Smooth muscle cell (in vitro differentiated cells): ENCODE measurements at regions not wholly inside any gene's neighbourhood (a gene's known extent, or its start where the extent isn't known, plus 50 kb on each side); places are given as distances from the start of the nearest gene placed in this dataset.

ENCODE experiments used
- DNase-seq: peaks from one replicate; lab custom pipeline; 2025; ENCODE audit not compliant: unreplicated experiment; lab: John Stamatoyannopoulos, UW
- H2AFZ ChIP-seq: fragments of 200-600 bp; sonication (generic); 2 replicates; pipeline ENCODE4 v1.6.0; 2016; ENCODE audit warnings: antibody characterized with exemption, low read depth, mild to moderate bottlenecking
- H3F3A ChIP-seq: fragments of 200-600 bp; sonication (generic); 2 replicates; pipeline ENCODE4 v1.6.0; 2017; ENCODE audit warnings: antibody characterized with exemption, low read depth
- H3K27ac ChIP-seq: fragments of 200-600 bp; sonication (generic); 2 replicates; pipeline ENCODE4 v1.5.1; 2016; ENCODE audit warnings: low read depth, mild to moderate bottlenecking
- H3K27me3 ChIP-seq: fragments of 200-600 bp; sonication (generic); 2 replicates; pipeline ENCODE4 v1.6.1; 2016; ENCODE audit warnings: low read depth, mild to moderate bottlenecking
- H3K36me3 ChIP-seq: fragments of 200-600 bp; sonication (generic); 2 replicates; pipeline ENCODE4 v1.5.1; 2016; ENCODE audit warnings: low read depth
- H3K4me1 ChIP-seq: fragments of 200-600 bp; sonication (generic); 2 replicates; pipeline ENCODE4 v1.5.1; 2016; ENCODE audit warnings: low read depth
- H3K4me2 ChIP-seq: fragments of 200-600 bp; sonication (generic); 2 replicates; pipeline ENCODE4 v1.6.0; 2016; ENCODE audit warnings: mild to moderate bottlenecking
- H3K4me3 ChIP-seq: fragments of 200-600 bp; sonication (generic); 2 replicates; pipeline ENCODE4 v1.5.1; 2016; ENCODE audit warnings: mild to moderate bottlenecking
- H3K79me2 ChIP-seq: fragments of 200-600 bp; sonication (generic); 2 replicates; pipeline ENCODE4 v1.6.0; 2016; ENCODE audit warnings: low read depth, mild to moderate bottlenecking
- H3K9ac ChIP-seq: fragments of 200-600 bp; sonication (generic); 2 replicates; pipeline ENCODE4 v1.6.0; 2016; ENCODE audit warnings: low read depth
- H3K9me3 ChIP-seq: fragments of 200-600 bp; sonication (generic); replicated peaks from 2 replicates; pipeline ENCODE4 v1.5.1; 2016; ENCODE audit warnings: low read depth
- H4K20me1 ChIP-seq: fragments of 200-600 bp; sonication (generic); 2 replicates; pipeline ENCODE4 v1.6.0; 2016; ENCODE audit warnings: low read depth
- CTCF ChIP-seq: fragments of 200-600 bp; sonication (generic); IDR thresholded peaks from 2 replicates; pipeline ENCODE4 v1.5.1; 2017; ENCODE audit warnings: borderline replicate concordance, mild to moderate bottlenecking, antibody characterized with exemption; ENCODE audit not compliant: insufficient read depth, poor library complexity, severe bottlenecking
- WGBS: methylation state at CpG from one replicate; pipeline ENCODE4 v1.1.7; 2016; ENCODE audit warnings: low lambda C conversion rate; 5-methylcytosine and 5-hydroxymethylcytosine counted together

- no peak overlapping the region for H3K27ac ChIP-seq
- H3K9me3 ChIP-seq = no peaks in the 10 kb centered on the region
- H3K4me2 ChIP-seq = no peak overlapping the region
- no peaks in the 10 kb centered on the region for H3K4me1 ChIP-seq
- DNase-seq = no peak
- H3K79me2 ChIP-seq = no peaks in the 10 kb centered on the region
- H3F3A ChIP-seq = no peaks in the 10 kb centered on the region
- H2AFZ ChIP-seq = no peak overlapping the region
- 92% methylated on average over 2 of the region's 2 CpGs for WGBS
- TF ChIP-seq CTCF = no peak
- H3K9ac ChIP-seq = no peak overlapping the region
- H3K36me3 ChIP-seq = no peaks in the 10 kb centered on the region
- H4K20me1 ChIP-seq = no peaks in the 10 kb centered on the region
- H3K27me3 ChIP-seq = peaks cover 4% of the 10 kb centered on the region
- H3K4me3 ChIP-seq = no peak overlapping the region
Observed at GRCh38 chr18:27361477-27361876, 176.4 kb upstream of the CHST9 start.

GRCh38 chr18:27355308-27355707 lies 170.2 kb upstream of the CHST9 start:
- 94% methylated on average over 5 of the region's 5 CpGs for WGBS
- Histone ChIP-seq H4K20me1 (no peaks in the 10 kb centered on the region), H3K4me1 (no peaks in the 10 kb centered on the region), H3F3A (no peaks in the 10 kb centered on the region), H3K27me3 (peaks cover 4% of the 10 kb centered on the region), H3K36me3 (no peaks in the 10 kb centered on the region), H3K4me3 (no peak overlapping the region), H3K27ac (no peak overlapping the region), H3K79me2 (no peaks in the 10 kb centered on the region), H3K4me2 (no peak overlapping the region), H3K9me3 (no peaks in the 10 kb centered on the region), H2AFZ (no peak overlapping the region), H3K9ac (no peak overlapping the region)
- TF ChIP-seq CTCF = no peak
- DNase-seq = no peak

GRCh38 chr18:27353273-27353672 lies 168.2 kb upstream of the CHST9 start:
- no peaks in the 10 kb centered on the region for H3K36me3 ChIP-seq
- no peak overlapping the region for H3K4me2 ChIP-seq
- H4K20me1 ChIP-seq = no peaks in the 10 kb centered on the region
- H3K27ac ChIP-seq = no peak overlapping the region
- WGBS = 92% methylated on average over 4 of the region's 4 CpGs
- no peak overlapping the region for H2AFZ ChIP-seq
- peaks cover 4% of the 10 kb centered on the region for H3K27me3 ChIP-seq
- no peak overlapping the region for H3K9ac ChIP-seq
- no peak for DNase-seq
- H3F3A ChIP-seq = no peaks in the 10 kb centered on the region
- no peaks in the 10 kb centered on the region for H3K4me1 ChIP-seq
- no peak for TF ChIP-seq CTCF
- H3K9me3 ChIP-seq = no peaks in the 10 kb centered on the region
- no peaks in the 10 kb centered on the region for H3K79me2 ChIP-seq
- H3K4me3 ChIP-seq = no peak overlapping the region

GRCh38 chr18:27349284-27349882 lies 164.3 kb upstream of the CHST9 start:
- no peaks in the 10 kb centered on the region for H3K79me2 ChIP-seq
- no peak for DNase-seq
- no peak overlapping the region for H3K9ac ChIP-seq
- H3F3A ChIP-seq = no peaks in the 10 kb centered on the region
- no peaks in the 10 kb centered on the region for H4K20me1 ChIP-seq
- no peaks in the 10 kb centered on the region for H3K27me3 ChIP-seq
- no peaks in the 10 kb centered on the region for H3K9me3 ChIP-seq
- H2AFZ ChIP-seq = no peak overlapping the region
- 91% methylated on average over 4 of the region's 4 CpGs for WGBS
- H3K27ac ChIP-seq = no peak overlapping the region
- H3K36me3 ChIP-seq = no peaks in the 10 kb centered on the region
- H3K4me2 ChIP-seq = no peak overlapping the region
- H3K4me3 ChIP-seq = no peak overlapping the region
- H3K4me1 ChIP-seq = no peaks in the 10 kb centered on the region
- no peak for TF ChIP-seq CTCF
